Epithelial cell of esophagus (primary cell): ENCODE measurements at regions not wholly inside any gene's neighbourhood (a gene's known extent, or its start where the extent isn't known, plus 50 kb on each side); places are given as distances from the start of the nearest gene placed in this dataset.
A peak's percentile ranks its signal among the peaks of the same experiment; 100 is the strongest.

Source experiments
- DNase-seq: peaks from one replicate; pipeline ENCODE4 v3.0.0; 2010; ENCODE audit warnings: low read depth
- H3K4me3 ChIP-seq: 2 replicates; pipeline ENCODE4 v1.5.1; 2011; ENCODE audit warnings: mild to moderate bottlenecking, low read length, control low read depth
- CTCF ChIP-seq: IDR thresholded peaks from 2 replicates; pipeline ENCODE4 v1.5.1; 2011; ENCODE audit warnings: low read depth, mild to moderate bottlenecking, low read length, control low read depth, inconsistent platforms; ENCODE audit not compliant: insufficient read depth; ENCODE audit errors: missing control alignments

- no peak overlapping the region for H3K4me3 ChIP-seq
- DNase-seq: peak; percentile 0
- TF ChIP-seq CTCF: no peak
Observed at GRCh38 chrX:39499996-39500395, 597.8 kb downstream of the BCOR start.

DNA sequence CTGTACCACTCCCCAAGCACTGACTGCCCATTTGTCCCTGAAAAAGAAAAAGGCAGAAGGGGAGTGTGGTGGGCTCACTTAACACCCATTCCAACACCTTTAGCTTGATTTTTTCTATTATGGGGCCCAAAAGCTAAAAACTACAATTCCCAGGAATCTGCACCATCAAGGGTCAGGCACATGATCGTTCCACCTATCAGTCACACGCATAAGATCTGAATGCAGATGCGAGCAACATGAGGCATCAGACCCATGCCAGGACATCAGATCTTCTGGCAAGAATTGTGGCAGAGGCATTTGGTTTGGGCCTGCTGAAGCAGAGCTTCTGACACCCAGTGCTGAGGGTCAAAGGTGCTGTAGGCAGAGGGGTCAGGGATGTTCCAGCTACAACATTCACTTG lies 595.9 kb downstream of the BCOR start:
- no peak for TF ChIP-seq CTCF
- no peak for DNase-seq

GRCh38 chrX:39502486-39502885 lies 595.3 kb downstream of the BCOR start:
- no peak for TF ChIP-seq CTCF
- no peak overlapping the region for H3K4me3 ChIP-seq
- no peak for DNase-seq

More for the DNA sequence above, 595.9 kb downstream of the BCOR start:
- no peak overlapping the region for H3K4me3 ChIP-seq

DNA sequence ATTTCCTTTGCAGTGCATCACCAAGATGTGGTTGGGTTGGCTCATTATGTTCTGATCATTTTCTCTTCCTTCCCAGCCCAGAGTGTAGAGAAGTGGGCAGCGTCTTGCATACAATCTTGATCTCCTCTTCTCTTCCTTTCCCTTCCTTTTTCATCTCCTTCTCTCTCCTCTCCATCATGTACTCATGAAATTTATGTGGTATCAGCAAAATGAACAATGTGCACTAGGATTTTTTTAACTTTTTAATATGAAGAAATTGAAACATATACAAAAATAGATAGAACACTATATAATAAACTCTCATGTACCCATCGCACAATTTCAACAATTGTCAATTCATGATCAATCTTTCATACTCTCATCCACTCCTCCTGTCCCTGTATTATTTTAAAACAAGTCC lies 593.5 kb downstream of the BCOR start:
- no peak for TF ChIP-seq CTCF

DNA sequence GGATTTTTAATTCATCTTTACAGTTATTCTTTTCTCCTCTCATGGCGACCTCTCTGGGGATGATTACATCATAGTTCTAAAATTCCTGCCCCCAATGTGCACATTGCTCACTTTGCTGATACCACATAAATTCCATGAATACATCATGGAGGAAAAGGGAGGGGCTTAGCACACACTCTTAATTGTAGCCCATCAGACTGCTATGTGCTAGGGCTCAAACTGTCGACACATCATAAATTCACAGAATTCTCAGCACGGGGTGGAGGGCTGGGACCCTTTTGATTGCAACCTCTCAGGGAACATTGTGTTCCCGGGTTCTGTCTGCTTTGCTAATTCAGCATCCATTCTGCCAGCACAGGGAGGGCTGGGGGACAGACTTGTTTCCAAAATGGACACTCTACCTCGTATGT lies 592.9 kb downstream of the BCOR start:
- TF ChIP-seq CTCF: no peak
- DNase-seq: no peak
- no peak overlapping the region for H3K4me3 ChIP-seq

More for the DNA sequence above, 593.5 kb downstream of the BCOR start:
- no peak for DNase-seq
- H3K4me3 ChIP-seq: no peak overlapping the region

DNA sequence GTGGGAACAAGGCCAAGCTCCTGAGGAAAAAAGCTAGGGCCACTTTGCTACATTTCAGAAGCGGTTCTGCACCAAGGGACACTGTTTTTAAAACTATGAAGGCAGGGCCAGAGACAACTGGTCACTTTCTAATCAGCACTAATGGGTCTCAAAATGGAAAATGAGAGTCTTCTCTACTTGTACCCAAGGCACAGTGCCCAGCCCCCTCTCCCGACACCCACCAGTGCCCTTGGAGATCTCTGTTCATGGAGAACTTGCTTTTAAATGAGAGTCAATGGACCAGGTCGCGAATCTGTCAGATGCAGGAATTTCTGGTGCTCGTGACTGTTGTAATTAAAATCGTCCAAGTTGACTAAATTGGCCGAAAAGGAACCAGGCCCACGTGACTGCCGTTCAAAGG lies 591.6 kb downstream of the BCOR start:
- H3K4me3 ChIP-seq: no peak overlapping the region
- TF ChIP-seq CTCF: no peak
- no peak for DNase-seq

GRCh38 chrX:39507034-39507433 lies 590.7 kb downstream of the BCOR start:
- no peak for TF ChIP-seq CTCF
- no peak for DNase-seq
- H3K4me3 ChIP-seq: no peak overlapping the region
